HepG2 (cell line): ENCODE measurements at regions not wholly inside any gene's neighbourhood (a gene's known extent, or its start where the extent isn't known, plus 50 kb on each side); places are given as distances from the start of the nearest gene placed in this dataset.

Experiments used
- AGO2 ChIP-seq: fragments of 200-400 bp; formaldehyde crosslinking; optimal IDR thresholded peaks from 2 replicates; pipeline ENCODE3; 2017; ENCODE audit warnings: mild to moderate bottlenecking, low read depth, low read length, moderate library complexity
- CREM ChIP-seq, 2 experiments: sonication (generic) in 1 of 2; formaldehyde crosslinking in 1 of 2; IDR thresholded peaks; 2 replicates each; pipeline versions ENCODE4 v1.4.0 to v1.6.1; 2016 to 2020; ENCODE audit warnings: antibody characterized with exemption in 1 of 2, mild to moderate bottlenecking in 1 of 2, missing genetic modification reagents in 1 of 2
- EHMT2 ChIP-seq: fragments of 200-600 bp; sonication (generic); IDR thresholded peaks from 2 replicates; pipeline ENCODE4 v1.7.0; 2017; ENCODE audit warnings: antibody characterized with exemption, low read depth, low read length, borderline replicate concordance
- HNF4G ChIP-seq, 2 experiments: sonication (generic) in 1 of 2; formaldehyde crosslinking in 1 of 2; IDR thresholded peaks; 2 replicates each; pipeline versions ENCODE4 v1.4.0 to v1.6.1; 2011 to 2020; ENCODE audit warnings: borderline replicate concordance in 2 of 2, low read depth in 2 of 2, mild to moderate bottlenecking in 2 of 2, low read length in 1 of 2, missing genetic modification reagents in 1 of 2, moderate library complexity in 1 of 2
- HOXA9 ChIP-seq: sonication (generic); formaldehyde crosslinking; IDR thresholded peaks from 2 replicates; pipeline ENCODE4 v1.8.1; 2022; ENCODE audit warnings: missing genetic modification reagents, mild to moderate bottlenecking, moderate library complexity, borderline replicate concordance
- JUND ChIP-seq: sonication (generic); formaldehyde crosslinking; IDR thresholded peaks from 2 replicates; pipeline ENCODE4 v1.8.0; 2022; ENCODE audit warnings: mild to moderate bottlenecking, missing genetic modification reagents
- MAFK ChIP-seq, 2 experiments: IDR thresholded peaks in 1 of 2; conservative IDR thresholded peaks in 1 of 2; 2 replicates each; pipeline ENCODE4 v1.6.1; 2011; ENCODE audit warnings: improper control_type of control experiment in 2 of 2, low read length in 2 of 2
- NFYB ChIP-seq: sonication (generic); formaldehyde crosslinking; IDR thresholded peaks from 2 replicates; pipeline ENCODE4 v1.4.0; 2020; ENCODE audit warnings: missing genetic modification reagents
- NKX3-1 ChIP-seq: sonication (generic); formaldehyde crosslinking; IDR thresholded peaks from 2 replicates; pipeline ENCODE4 v1.5.0; 2020; ENCODE audit warnings: missing genetic modification reagents
- NR2C2 ChIP-seq: sonication (generic); formaldehyde crosslinking; IDR thresholded peaks from 2 replicates; pipeline ENCODE4 v1.4.0; 2020; ENCODE audit warnings: missing genetic modification reagents, mild to moderate bottlenecking, moderate library complexity, borderline replicate concordance
- ZNF207 ChIP-seq: fragments of 450-650 bp; IDR thresholded peaks from 2 replicates; pipeline ENCODE4 v1.6.1; 2016; ENCODE audit warnings: antibody characterized with exemption, borderline replicate concordance
- ZNF282 ChIP-seq: fragments of 450-650 bp; IDR thresholded peaks from 2 replicates; pipeline ENCODE4 v1.6.1; 2018; ENCODE audit not compliant: partially characterized antibody
- ZNF589 ChIP-seq: sonication (generic); formaldehyde crosslinking; conservative IDR thresholded peaks from 2 replicates; pipeline ENCODE4 v1.8.0; 2022; ENCODE audit warnings: mild to moderate bottlenecking, moderate library complexity, missing genetic modification reagents
- TF ChIP-seq, protein P1 (sequence below): sonication (generic); formaldehyde crosslinking; IDR thresholded peaks from 2 replicates; pipeline ENCODE4 v1.5.0; 2020; ENCODE audit warnings: mild to moderate bottlenecking, missing genetic modification reagents, borderline replicate concordance
- TF ChIP-seq, protein P2 (sequence below): sonication (generic); formaldehyde crosslinking; IDR thresholded peaks from 2 replicates; pipeline ENCODE4 v1.5.1; 2020; ENCODE audit warnings: missing genetic modification reagents, mild to moderate bottlenecking, borderline replicate concordance
- TF ChIP-seq, protein P3 (sequence below): sonication (generic); formaldehyde crosslinking; IDR thresholded peaks from 2 replicates; pipeline ENCODE4 v1.5.0; 2020; ENCODE audit warnings: missing genetic modification reagents

DNA sequence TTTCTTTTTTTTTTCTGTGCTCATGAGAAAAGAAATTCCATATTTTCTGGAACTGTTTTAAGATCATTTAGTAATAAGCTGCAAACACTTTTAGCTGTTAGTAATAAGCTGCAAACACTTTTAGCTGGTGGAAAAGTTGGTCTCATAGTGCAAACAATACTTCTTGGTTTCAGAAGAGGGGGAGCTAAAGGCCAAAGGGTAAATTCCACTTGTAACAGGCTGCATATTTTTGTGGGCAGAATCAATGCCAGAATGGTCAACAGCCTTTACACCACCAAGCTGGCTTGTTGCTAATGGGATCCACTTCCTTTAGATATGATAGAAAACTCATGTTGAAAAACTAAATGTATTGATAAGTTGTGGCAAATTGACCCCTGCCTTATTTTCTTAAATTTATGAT is 356.8 kb downstream of the NR4A2 start (continued):
- TF ChIP-seq, protein P1, sequence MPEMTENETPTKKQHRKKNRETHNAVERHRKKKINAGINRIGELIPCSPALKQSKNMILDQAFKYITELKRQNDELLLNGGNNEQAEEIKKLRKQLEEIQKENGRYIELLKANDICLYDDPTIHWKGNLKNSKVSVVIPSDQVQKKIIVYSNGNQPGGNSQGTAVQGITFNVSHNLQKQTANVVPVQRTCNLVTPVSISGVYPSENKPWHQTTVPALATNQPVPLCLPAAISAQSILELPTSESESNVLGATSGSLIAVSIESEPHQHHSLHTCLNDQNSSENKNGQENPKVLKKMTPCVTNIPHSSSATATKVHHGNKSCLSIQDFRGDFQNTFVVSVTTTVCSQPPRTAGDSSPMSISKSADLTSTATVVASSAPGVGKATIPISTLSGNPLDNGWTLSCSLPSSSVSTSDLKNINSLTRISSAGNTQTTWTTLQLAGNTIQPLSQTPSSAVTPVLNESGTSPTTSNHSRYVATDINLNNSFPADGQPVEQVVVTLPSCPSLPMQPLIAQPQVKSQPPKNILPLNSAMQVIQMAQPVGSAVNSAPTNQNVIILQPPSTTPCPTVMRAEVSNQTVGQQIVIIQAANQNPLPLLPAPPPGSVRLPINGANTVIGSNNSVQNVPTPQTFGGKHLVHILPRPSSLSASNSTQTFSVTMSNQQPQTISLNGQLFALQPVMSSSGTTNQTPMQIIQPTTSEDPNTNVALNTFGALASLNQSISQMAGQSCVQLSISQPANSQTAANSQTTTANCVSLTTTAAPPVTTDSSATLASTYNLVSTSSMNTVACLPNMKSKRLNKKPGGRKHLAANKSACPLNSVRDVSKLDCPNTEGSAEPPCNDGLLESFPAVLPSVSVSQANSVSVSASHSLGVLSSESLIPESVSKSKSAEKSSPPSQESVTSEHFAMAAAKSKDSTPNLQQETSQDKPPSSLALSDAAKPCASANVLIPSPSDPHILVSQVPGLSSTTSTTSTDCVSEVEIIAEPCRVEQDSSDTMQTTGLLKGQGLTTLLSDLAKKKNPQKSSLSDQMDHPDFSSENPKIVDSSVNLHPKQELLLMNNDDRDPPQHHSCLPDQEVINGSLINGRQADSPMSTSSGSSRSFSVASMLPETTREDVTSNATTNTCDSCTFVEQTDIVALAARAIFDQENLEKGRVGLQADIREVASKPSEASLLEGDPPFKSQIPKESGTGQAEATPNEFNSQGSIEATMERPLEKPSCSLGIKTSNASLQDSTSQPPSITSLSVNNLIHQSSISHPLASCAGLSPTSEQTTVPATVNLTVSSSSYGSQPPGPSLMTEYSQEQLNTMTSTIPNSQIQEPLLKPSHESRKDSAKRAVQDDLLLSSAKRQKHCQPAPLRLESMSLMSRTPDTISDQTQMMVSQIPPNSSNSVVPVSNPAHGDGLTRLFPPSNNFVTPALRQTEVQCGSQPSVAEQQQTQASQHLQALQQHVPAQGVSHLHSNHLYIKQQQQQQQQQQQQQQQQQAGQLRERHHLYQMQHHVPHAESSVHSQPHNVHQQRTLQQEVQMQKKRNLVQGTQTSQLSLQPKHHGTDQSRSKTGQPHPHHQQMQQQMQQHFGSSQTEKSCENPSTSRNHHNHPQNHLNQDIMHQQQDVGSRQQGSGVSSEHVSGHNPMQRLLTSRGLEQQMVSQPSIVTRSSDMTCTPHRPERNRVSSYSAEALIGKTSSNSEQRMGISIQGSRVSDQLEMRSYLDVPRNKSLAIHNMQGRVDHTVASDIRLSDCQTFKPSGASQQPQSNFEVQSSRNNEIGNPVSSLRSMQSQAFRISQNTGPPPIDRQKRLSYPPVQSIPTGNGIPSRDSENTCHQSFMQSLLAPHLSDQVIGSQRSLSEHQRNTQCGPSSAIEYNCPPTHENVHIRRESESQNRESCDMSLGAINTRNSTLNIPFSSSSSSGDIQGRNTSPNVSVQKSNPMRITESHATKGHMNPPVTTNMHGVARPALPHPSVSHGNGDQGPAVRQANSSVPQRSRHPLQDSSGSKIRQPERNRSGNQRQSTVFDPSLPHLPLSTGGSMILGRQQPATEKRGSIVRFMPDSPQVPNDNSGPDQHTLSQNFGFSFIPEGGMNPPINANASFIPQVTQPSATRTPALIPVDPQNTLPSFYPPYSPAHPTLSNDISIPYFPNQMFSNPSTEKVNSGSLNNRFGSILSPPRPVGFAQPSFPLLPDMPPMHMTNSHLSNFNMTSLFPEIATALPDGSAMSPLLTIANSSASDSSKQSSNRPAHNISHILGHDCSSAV (CRISPR knock-in tag) = no peak
- TF ChIP-seq EHMT2 (peak; percentile 91; the same call in 1 of the 2 replicates), NR2C2 (peak; percentile 79), NKX3-1 (CRISPR knock-in tag) (no peak), MAFK (conservative IDR thresholded peaks at IDR 0.05 in 1 of 2, IDR thresholded peaks at IDR 0.05 in 1 of 2; ENCODE audit: low read length in 2 of 2) (0 out of 4 replicates have a peak, but pooled peaks of 1 of the 2 experiments have one; percentile 1), ZNF207 (no peak), CREM (IDR thresholded peaks at IDR 0.05) (peak; percentile 56), CREM (CRISPR knock-in tag; IDR thresholded peaks at IDR 0.05) (no peak), JUND (CRISPR knock-in tag) (peak; percentile 38; the same call in 1 of the 2 replicates), NFYB (CRISPR knock-in tag) (no peak), HNF4G (IDR thresholded peaks at IDR 0.05; ENCODE audit: borderline replicate concordance, low read depth, low read length) (peak; percentile 97), HNF4G (CRISPR knock-in tag; IDR thresholded peaks at IDR 0.05; ENCODE audit: borderline replicate concordance, low read depth) (peak; percentile 88; the same call in 1 of the 2 replicates), HOXA9 (CRISPR knock-in tag) (no peak), ZNF589 (no peak), AGO2 (no peak), ZNF282 (no peak)
- TF ChIP-seq, protein P2, sequence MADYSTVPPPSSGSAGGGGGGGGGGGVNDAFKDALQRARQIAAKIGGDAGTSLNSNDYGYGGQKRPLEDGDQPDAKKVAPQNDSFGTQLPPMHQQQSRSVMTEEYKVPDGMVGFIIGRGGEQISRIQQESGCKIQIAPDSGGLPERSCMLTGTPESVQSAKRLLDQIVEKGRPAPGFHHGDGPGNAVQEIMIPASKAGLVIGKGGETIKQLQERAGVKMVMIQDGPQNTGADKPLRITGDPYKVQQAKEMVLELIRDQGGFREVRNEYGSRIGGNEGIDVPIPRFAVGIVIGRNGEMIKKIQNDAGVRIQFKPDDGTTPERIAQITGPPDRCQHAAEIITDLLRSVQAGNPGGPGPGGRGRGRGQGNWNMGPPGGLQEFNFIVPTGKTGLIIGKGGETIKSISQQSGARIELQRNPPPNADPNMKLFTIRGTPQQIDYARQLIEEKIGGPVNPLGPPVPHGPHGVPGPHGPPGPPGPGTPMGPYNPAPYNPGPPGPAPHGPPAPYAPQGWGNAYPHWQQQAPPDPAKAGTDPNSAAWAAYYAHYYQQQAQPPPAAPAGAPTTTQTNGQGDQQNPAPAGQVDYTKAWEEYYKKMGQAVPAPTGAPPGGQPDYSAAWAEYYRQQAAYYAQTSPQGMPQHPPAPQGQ (CRISPR knock-in tag) = no peak
- TF ChIP-seq, protein P3, sequence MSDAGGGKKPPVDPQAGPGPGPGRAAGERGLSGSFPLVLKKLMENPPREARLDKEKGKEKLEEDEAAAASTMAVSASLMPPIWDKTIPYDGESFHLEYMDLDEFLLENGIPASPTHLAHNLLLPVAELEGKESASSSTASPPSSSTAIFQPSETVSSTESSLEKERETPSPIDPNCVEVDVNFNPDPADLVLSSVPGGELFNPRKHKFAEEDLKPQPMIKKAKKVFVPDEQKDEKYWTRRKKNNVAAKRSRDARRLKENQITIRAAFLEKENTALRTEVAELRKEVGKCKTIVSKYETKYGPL (CRISPR knock-in tag) = no peak
